ENCODE measurements at regions not wholly inside any gene's neighbourhood (a gene's known extent, or its start where the extent isn't known, plus 50 kb on each side); places are given as distances from the start of the nearest gene placed in this dataset.

DNA sequence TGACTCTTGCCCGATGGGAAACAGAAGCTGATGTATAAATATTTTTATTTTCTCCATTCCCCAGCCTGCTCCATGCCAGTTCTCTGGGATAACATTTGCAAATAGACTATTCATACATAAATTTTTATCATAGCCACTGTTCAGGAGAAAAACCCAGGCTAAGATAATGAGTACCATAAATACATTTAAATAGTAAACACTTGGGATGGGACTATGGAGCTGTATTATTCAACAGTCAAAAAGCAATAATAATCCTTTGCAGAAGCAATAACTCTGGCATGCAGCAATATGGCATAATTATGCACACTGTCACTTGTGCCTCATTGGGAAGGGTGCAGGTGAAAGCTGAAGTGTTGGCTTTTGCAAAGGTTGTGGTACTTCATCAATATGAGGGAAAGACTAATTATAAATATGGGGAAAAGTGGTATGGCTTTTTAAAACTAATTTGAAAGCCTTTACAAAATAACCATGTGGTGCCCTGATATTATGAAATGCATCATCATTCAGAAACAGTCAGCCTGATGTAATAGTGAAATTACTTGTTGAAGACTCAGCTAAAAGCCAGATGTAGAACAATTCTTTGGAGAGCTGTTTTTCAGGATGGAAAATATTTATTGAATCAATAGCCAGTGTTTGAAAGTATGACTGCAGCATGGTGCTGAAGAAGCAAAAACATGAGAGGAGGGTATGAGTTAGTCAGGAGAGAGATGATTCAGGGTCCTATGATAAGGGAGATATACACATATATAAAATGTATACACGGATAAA lies 2476.7 kb downstream of the PCDH9 start:
- no peak for TF ChIP-seq POLR2A (IDR thresholded peaks at IDR 0.05; ENCODE audit: low read depth)
- no peak for TF ChIP-seq POLR2AphosphoS5 (IDR thresholded peaks at IDR 0.05)
- TF ChIP-seq, protein P1, sequence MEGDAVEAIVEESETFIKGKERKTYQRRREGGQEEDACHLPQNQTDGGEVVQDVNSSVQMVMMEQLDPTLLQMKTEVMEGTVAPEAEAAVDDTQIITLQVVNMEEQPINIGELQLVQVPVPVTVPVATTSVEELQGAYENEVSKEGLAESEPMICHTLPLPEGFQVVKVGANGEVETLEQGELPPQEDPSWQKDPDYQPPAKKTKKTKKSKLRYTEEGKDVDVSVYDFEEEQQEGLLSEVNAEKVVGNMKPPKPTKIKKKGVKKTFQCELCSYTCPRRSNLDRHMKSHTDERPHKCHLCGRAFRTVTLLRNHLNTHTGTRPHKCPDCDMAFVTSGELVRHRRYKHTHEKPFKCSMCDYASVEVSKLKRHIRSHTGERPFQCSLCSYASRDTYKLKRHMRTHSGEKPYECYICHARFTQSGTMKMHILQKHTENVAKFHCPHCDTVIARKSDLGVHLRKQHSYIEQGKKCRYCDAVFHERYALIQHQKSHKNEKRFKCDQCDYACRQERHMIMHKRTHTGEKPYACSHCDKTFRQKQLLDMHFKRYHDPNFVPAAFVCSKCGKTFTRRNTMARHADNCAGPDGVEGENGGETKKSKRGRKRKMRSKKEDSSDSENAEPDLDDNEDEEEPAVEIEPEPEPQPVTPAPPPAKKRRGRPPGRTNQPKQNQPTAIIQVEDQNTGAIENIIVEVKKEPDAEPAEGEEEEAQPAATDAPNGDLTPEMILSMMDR (IDR thresholded peaks at IDR 0.05) = no peak
- TF ChIP-seq EP300 (IDR thresholded peaks at IDR 0.05) = no peak

Data from esophagus muscularis mucosa (tissue), 4 donors.